Endothelial cell of umbilical vein (primary cell): ENCODE measurements at regions not wholly inside any gene's neighbourhood (a gene's known extent, or its start where the extent isn't known, plus 50 kb on each side); places are given as distances from the start of the nearest gene placed in this dataset.

Experiments used
- EZH2 ChIP-seq: IDR thresholded peaks from 2 replicates; pipeline ENCODE4 v1.6.1; 2012; ENCODE audit warnings: borderline replicate concordance, low read depth, mild to moderate bottlenecking, moderate library complexity, low read length, inconsistent platforms; ENCODE audit not compliant: severe bottlenecking
- JUN ChIP-seq: IDR thresholded peaks from 2 replicates; pipeline ENCODE4 v1.6.1; 2011; ENCODE audit warnings: borderline replicate concordance, low read depth; ENCODE audit not compliant: insufficient read length, insufficient read depth
- MYC ChIP-seq: IDR thresholded peaks from one replicate; pipeline ENCODE4 v1.6.1; 2011; ENCODE audit warnings: mild to moderate bottlenecking, low read depth, low read length
- POLR2A ChIP-seq: IDR thresholded peaks from 2 replicates; pipeline ENCODE4 v1.6.1; 2012; ENCODE audit warnings: low read depth, mild to moderate bottlenecking, control low read depth, low read length
- POLR2AphosphoS5 ChIP-seq: IDR thresholded peaks from 2 replicates; pipeline ENCODE4 v1.6.1; 2012; ENCODE audit warnings: low read depth, mild to moderate bottlenecking, control low read depth, low read length, moderate library complexity; ENCODE audit not compliant: insufficient read depth
- TF ChIP-seq, protein P1 (sequence below), 2 donors: IDR thresholded peaks; 1 replicate in 1 of 2; 2 replicates in 1 of 2; pipeline ENCODE4 v1.5.1; 2011; ENCODE audit warnings: low read length in 2 of 2, mild to moderate bottlenecking in 2 of 2, moderate library complexity in 2 of 2, control low read depth in 1 of 2, inconsistent platforms in 1 of 2, low read depth in 1 of 2; ENCODE audit not compliant: insufficient read depth in 1 of 2; ENCODE audit errors: extremely low read depth in 1 of 2
- TF ChIP-seq, protein P2 (sequence below): IDR thresholded peaks from 2 replicates; pipeline ENCODE4 v1.6.1; 2011; ENCODE audit not compliant: insufficient read depth, insufficient read length

DNA sequence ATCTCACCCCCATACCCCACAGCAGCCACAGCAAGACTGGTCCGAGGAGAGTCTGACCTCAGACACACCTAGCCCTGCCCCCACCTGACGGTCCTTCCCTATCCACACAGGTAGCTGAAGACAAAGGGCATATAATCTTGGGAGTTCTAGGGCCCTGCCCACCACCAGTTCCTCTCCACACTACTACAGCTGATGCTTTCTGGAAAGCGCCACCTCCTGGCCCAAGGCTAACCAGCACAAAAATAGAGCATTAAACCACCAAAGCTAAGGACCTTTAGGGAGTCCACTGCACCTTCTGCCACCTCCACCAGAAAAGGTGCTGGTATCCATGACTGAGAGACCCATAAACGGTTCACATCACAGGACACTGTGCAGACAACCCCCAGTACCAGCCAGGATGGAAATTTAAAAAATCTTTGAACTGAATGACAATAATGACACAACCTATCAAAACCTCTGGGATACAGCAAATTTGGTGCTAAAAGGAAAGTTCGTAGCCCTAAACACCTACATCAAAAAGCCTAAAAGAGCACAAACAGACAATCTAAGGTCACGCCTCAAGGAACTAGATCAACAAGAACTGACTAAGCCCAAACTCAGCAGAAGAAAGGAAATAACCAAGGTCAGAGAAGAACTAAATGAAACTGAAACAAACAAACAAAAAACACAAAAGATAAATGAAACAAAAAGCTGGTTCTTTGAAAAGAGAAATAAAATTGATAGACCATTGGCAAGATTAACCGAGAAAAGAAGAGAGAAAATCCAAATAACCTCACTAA is 122.1 kb upstream of the TPRG1 start:
- TF ChIP-seq POLR2AphosphoS5 (no peak), POLR2A (no peak), EZH2 (no peak), JUN (no peak), MYC (no peak)
- TF ChIP-seq, protein P1, sequence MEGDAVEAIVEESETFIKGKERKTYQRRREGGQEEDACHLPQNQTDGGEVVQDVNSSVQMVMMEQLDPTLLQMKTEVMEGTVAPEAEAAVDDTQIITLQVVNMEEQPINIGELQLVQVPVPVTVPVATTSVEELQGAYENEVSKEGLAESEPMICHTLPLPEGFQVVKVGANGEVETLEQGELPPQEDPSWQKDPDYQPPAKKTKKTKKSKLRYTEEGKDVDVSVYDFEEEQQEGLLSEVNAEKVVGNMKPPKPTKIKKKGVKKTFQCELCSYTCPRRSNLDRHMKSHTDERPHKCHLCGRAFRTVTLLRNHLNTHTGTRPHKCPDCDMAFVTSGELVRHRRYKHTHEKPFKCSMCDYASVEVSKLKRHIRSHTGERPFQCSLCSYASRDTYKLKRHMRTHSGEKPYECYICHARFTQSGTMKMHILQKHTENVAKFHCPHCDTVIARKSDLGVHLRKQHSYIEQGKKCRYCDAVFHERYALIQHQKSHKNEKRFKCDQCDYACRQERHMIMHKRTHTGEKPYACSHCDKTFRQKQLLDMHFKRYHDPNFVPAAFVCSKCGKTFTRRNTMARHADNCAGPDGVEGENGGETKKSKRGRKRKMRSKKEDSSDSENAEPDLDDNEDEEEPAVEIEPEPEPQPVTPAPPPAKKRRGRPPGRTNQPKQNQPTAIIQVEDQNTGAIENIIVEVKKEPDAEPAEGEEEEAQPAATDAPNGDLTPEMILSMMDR (IDR thresholded peaks at IDR 0.05; ENCODE audit: extremely low read depth in 1 of 2, insufficient read depth in 1 of 2, low read depth in 1 of 2, low read length in 2 of 2), result no peak
- TF ChIP-seq, protein P2, sequence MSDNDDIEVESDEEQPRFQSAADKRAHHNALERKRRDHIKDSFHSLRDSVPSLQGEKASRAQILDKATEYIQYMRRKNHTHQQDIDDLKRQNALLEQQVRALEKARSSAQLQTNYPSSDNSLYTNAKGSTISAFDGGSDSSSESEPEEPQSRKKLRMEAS, result no peak
